Hematopoietic multipotent progenitor cell treated with erythropoietin and hydrocortisone succinate and interleukin-3 and kit ligand, for 15 days (in vitro differentiated cells): ENCODE measurements at regions not wholly inside any gene's neighbourhood (a gene's known extent, or its start where the extent isn't known, plus 50 kb on each side); places are given as distances from the start of the nearest gene placed in this dataset.
"Not testable (repeated sequence)": the region's sequence is repeated elsewhere in the genome, so short reads cannot be mapped to it uniquely, and the experiment has no call there.

Source experiments
- DNase-seq: peaks from one replicate; pipeline ENCODE4 v3.0.0-alpha.2; 2015; ENCODE audit warnings: low spot score

GRCh38 chr4:155032521-155033229, 175.8 kb upstream of the NPY2R start:
- DNase-seq, result no peak

GRCh38 chr4:155033604-155034003, 174.8 kb upstream of the NPY2R start:
- no peak for DNase-seq

GRCh38 chr4:155037031-155037430, 171.4 kb upstream of the NPY2R start:
- no peak for DNase-seq

GRCh38 chr4:155038459-155038858, 170.0 kb upstream of the NPY2R start:
- no peak for DNase-seq

GRCh38 chr4:155039162-155039561, 169.3 kb upstream of the NPY2R start:
- no peak for DNase-seq

GRCh38 chr4:155040031-155040430, 168.4 kb upstream of the NPY2R start:
- DNase-seq, result no peak

GRCh38 chr4:155042014-155042413, 166.4 kb upstream of the NPY2R start:
- DNase-seq, result no peak

- not testable (repeated sequence) for DNase-seq
Observed at GRCh38 chr4:155044251-155044650, 164.2 kb upstream of the NPY2R start.

GRCh38 chr4:155047755-155048154, 160.7 kb upstream of the NPY2R start:
- DNase-seq, result no peak

GRCh38 chr4:155054042-155054441, 154.4 kb upstream of the NPY2R start:
- not testable (repeated sequence) for DNase-seq

GRCh38 chr4:155060419-155060818, 148.0 kb upstream of the NPY2R start:
- DNase-seq, result no peak

- DNase-seq, result no peak
Observed at GRCh38 chr4:155060873-155061272, 147.6 kb upstream of the NPY2R start.

GRCh38 chr4:155062948-155063347, 145.5 kb upstream of the NPY2R start:
- DNase-seq, result no peak

- not testable (repeated sequence) for DNase-seq
Observed at GRCh38 chr4:155064934-155065333, 143.5 kb upstream of the NPY2R start.

- no peak for DNase-seq
Observed at GRCh38 chr4:155066871-155067270, 141.6 kb upstream of the NPY2R start.

- no peak for DNase-seq
Observed at GRCh38 chr4:155071962-155072361, 136.5 kb upstream of the NPY2R start.

- no peak for DNase-seq
Observed at GRCh38 chr4:155072417-155072816, 136.0 kb upstream of the NPY2R start.

- DNase-seq, result no peak
Observed at GRCh38 chr4:155073852-155074251, 134.6 kb upstream of the NPY2R start.

- no peak for DNase-seq
Observed at GRCh38 chr4:155076256-155076785, 132.1 kb upstream of the NPY2R start.

GRCh38 chr4:155077452-155078229, 130.8 kb upstream of the NPY2R start:
- no peak for DNase-seq

- DNase-seq, result no peak
Observed at GRCh38 chr4:155079871-155080270, 128.6 kb upstream of the NPY2R start.

- DNase-seq, result no peak
Observed at GRCh38 chr4:155081222-155081621, 127.2 kb upstream of the NPY2R start.

- DNase-seq, result no peak
Observed at GRCh38 chr4:155085843-155086530, 122.4 kb upstream of the NPY2R start.
